ENCODE measurements at regions not wholly inside any gene's neighbourhood (a gene's known extent, or its start where the extent isn't known, plus 50 kb on each side); places are given as distances from the start of the nearest gene placed in this dataset.

GRCh38 chr6:104414723-104415122 lies 445.0 kb downstream of the HACE1 start:
- TF ChIP-seq POLR2A (IDR thresholded peaks at IDR 0.05; ENCODE audit: low read depth, low read length), result no peak
- TF ChIP-seq POLR2AphosphoS5 (IDR thresholded peaks at IDR 0.05; ENCODE audit: low read depth, low read length), result no peak
- no peak for TF ChIP-seq TAF1 (IDR thresholded peaks at IDR 0.05; ENCODE audit: borderline replicate concordance, low read depth, low read length)

Measured in GM12892 (cell line).